A673 (cell line): ENCODE measurements at regions not wholly inside any gene's neighbourhood (a gene's known extent, or its start where the extent isn't known, plus 50 kb on each side); places are given as distances from the start of the nearest gene placed in this dataset.

ENCODE experiments used
- BruUV-seq: library from RNA; stranded (reverse); fragments of 400-500 nt; replicated peaks from 2 replicates; lab custom pipeline; 2021; lab: Mats Ljungman, UMichigan
- CTCF ChIA-PET: fragments of 300-600 bp; sonication (Branson Sonifier 250); formaldehyde crosslinking; loops from one replicate; lab custom pipeline; 2022; ENCODE audit warnings: antibody characterized with exemption; lab: Charles Lee
- POLR2A ChIA-PET: fragments of 300-600 bp; sonication (Branson Sonifier 250); formaldehyde crosslinking; loops from one replicate; lab custom pipeline; 2022; ENCODE audit warnings: antibody characterized with exemption; ENCODE audit not compliant: low non-redundant PET; lab: Charles Lee
- DNase-seq: peaks from one replicate; pipeline ENCODE4 v3.0.0-alpha.2; 2015; ENCODE audit warnings: low spot score
- H3K27ac ChIP-seq: fragments of 200-600 bp; sonication (generic); 2 replicates; pipeline ENCODE4 v1.5.1; 2016; ENCODE audit warnings: mixed run types, low read depth, mild to moderate bottlenecking, mixed read lengths, antibody characterized with exemption, low read length; ENCODE audit not compliant: poor library complexity, severe bottlenecking
- H3K27me3 ChIP-seq: fragments of 200-600 bp; sonication (generic); replicated peaks from 2 replicates; pipeline ENCODE4 v1.6.1; 2017; ENCODE audit warnings: mixed run types, low read depth, mild to moderate bottlenecking, mixed read lengths, antibody characterized with exemption, low read length; ENCODE audit not compliant: insufficient read depth, poor library complexity
- H3K36me3 ChIP-seq: fragments of 200-600 bp; sonication (generic); 2 replicates; pipeline ENCODE4 v1.6.1; 2016; ENCODE audit warnings: mixed run types, mild to moderate bottlenecking, mixed read lengths, antibody characterized with exemption, low read length; ENCODE audit not compliant: insufficient read depth, poor library complexity, severe bottlenecking
- H3K4me1 ChIP-seq: fragments of 200-600 bp; sonication (generic); 2 replicates; pipeline ENCODE4 v1.6.1; 2017; ENCODE audit warnings: mixed run types, mild to moderate bottlenecking, mixed read lengths, antibody characterized with exemption, low read length; ENCODE audit not compliant: insufficient read depth, poor library complexity, severe bottlenecking
- H3K4me3 ChIP-seq: fragments of 200-600 bp; sonication (generic); 2 replicates; pipeline ENCODE4 v1.5.1; 2016; ENCODE audit warnings: low read depth, mixed run types, mild to moderate bottlenecking, mixed read lengths, low read length; ENCODE audit not compliant: poor library complexity, severe bottlenecking
- H3K9me3 ChIP-seq: fragments of 200-600 bp; sonication (generic); 2 replicates; pipeline ENCODE4 v1.6.1; 2016; ENCODE audit warnings: mixed run types, low read depth, mild to moderate bottlenecking, mixed read lengths, antibody characterized with exemption, low read length; ENCODE audit not compliant: poor library complexity, severe bottlenecking
- EZH2 ChIP-seq: fragments of 200-600 bp; sonication (generic); IDR thresholded peaks from 2 replicates; pipeline ENCODE4 v1.6.1; 2017; ENCODE audit warnings: borderline replicate concordance, low read depth, mild to moderate bottlenecking, mixed read lengths, antibody characterized with exemption, low read length; ENCODE audit not compliant: poor library complexity, severe bottlenecking
- intact Hi-C: fragments of 100-400 bp; cut with micrococcal nuclease; formaldehyde crosslinking; loops from one replicate; pipeline ENCODE4 v1.10.0; 2022; ENCODE audit not compliant: unreplicated experiment
- TF ChIP-seq, protein P1 (sequence below): fragments of 300-800, 200-600 bp; sonication (generic); conservative IDR thresholded peaks from 2 replicates; pipeline ENCODE4 v1.5.1; 2017; ENCODE audit warnings: low read depth, mild to moderate bottlenecking, antibody characterized with exemption, low read length, moderate library complexity, mixed read lengths

GRCh38 chr10:124278356-124278755, 140.4 kb downstream of the OAT start:
- no peak for DNase-seq
- H3K27ac ChIP-seq = no peak overlapping the region
- no peak overlapping the region for H3K4me3 ChIP-seq
- no peaks in the 10 kb centered on the region for H3K27me3 ChIP-seq
- CTCF ChIA-PET = no interaction called here
- no peaks in the 10 kb centered on the region for H3K36me3 ChIP-seq
- intact Hi-C loops = no loop called here
- no TSS peak for BruUV-seq
- TF ChIP-seq, protein P1, sequence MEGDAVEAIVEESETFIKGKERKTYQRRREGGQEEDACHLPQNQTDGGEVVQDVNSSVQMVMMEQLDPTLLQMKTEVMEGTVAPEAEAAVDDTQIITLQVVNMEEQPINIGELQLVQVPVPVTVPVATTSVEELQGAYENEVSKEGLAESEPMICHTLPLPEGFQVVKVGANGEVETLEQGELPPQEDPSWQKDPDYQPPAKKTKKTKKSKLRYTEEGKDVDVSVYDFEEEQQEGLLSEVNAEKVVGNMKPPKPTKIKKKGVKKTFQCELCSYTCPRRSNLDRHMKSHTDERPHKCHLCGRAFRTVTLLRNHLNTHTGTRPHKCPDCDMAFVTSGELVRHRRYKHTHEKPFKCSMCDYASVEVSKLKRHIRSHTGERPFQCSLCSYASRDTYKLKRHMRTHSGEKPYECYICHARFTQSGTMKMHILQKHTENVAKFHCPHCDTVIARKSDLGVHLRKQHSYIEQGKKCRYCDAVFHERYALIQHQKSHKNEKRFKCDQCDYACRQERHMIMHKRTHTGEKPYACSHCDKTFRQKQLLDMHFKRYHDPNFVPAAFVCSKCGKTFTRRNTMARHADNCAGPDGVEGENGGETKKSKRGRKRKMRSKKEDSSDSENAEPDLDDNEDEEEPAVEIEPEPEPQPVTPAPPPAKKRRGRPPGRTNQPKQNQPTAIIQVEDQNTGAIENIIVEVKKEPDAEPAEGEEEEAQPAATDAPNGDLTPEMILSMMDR = no peak
- no peak for TF ChIP-seq EZH2
- no peaks in the 10 kb centered on the region for H3K4me1 ChIP-seq
- POLR2A ChIA-PET = no interaction called here
- H3K9me3 ChIP-seq = peaks cover under 1% of the 10 kb centered on the region

DNA sequence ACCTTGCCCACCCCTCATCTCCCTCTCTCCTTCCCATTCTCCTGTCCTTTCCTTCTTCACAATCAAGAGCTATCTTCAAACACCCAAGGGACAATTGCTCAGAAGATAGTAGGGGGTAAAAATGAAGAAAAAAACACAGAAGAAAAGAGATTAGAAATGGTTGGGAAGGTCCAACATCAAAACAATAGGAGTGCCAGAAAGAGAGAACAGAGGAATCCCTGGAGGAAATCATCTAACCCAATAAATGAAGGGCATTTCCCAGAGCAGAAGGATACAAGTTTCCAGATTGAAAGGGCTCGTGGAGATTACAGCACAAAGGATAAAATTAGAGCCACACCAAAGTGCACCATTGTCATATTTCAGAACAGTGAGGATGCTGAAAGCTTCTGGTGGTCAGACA, 145.6 kb downstream of the OAT start:
- no TSS peak for BruUV-seq
- Histone ChIP-seq H3K4me1 (no peaks in the 10 kb centered on the region), H3K9me3 (peaks cover 8% of the 10 kb centered on the region), H3K27ac (no peak overlapping the region), H3K36me3 (no peaks in the 10 kb centered on the region), H3K4me3 (no peak overlapping the region), H3K27me3 (no peaks in the 10 kb centered on the region)
- DNase-seq = no peak
- TF ChIP-seq EZH2 = no peak
- TF ChIP-seq, protein P1 = no peak
- intact Hi-C loops = no loop called here
- ChIA-PET CTCF (no interaction called here), POLR2A (no interaction called here)

DNA sequence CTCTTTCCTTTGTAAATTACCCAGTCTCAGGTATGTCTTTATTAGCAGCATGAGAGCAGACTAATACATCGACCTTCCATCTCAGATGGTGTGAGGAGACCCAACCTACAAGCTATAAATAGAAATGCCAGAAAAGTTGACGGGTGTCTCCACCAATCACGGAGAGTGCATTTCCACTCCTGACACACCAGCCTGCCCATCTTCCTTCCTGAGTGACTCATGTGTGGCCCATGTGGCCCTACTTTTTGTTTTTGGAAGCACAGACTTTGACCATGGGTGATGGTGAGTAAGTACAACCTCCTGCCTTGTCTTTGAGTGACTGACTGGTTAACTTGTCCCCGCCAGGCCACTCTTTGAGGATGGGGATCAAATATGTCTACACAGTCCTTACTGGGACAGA, 147.0 kb downstream of the OAT start:
- no TSS peak for BruUV-seq
- ChIA-PET POLR2A (no interaction called here), CTCF (no interaction called here)
- no peak overlapping the region for H3K27ac ChIP-seq
- no peak overlapping the region for H3K4me3 ChIP-seq
- no peaks in the 10 kb centered on the region for H3K4me1 ChIP-seq
- H3K36me3 ChIP-seq = no peaks in the 10 kb centered on the region
- intact Hi-C loops = no loop called here
- H3K9me3 ChIP-seq = peaks cover 8% of the 10 kb centered on the region
- no peak for DNase-seq
- H3K27me3 ChIP-seq = no peaks in the 10 kb centered on the region
- no peak for TF ChIP-seq EZH2
- TF ChIP-seq, protein P1 = no peak
